OCI-LY1 (cell line): ENCODE measurements at regions not wholly inside any gene's neighbourhood (a gene's known extent, or its start where the extent isn't known, plus 50 kb on each side); places are given as distances from the start of the nearest gene placed in this dataset.
A peak's percentile ranks its signal among the peaks of the same experiment; 100 is the strongest.

ENCODE experiments used
- H2AFZ ChIP-seq: fragments of 200-600 bp; sonication (generic), shearing (Covaris generic); 2 replicates; pipeline ENCODE4 v1.6.0; 2014; ENCODE audit warnings: antibody characterized with exemption, mild to moderate bottlenecking, low read length
- H3F3A ChIP-seq: fragments of 200-600 bp; sonication (generic), shearing (Covaris generic); 2 replicates; pipeline ENCODE4 v1.6.0; 2014; ENCODE audit warnings: mild to moderate bottlenecking, antibody characterized with exemption, low read length, moderate library complexity; ENCODE audit not compliant: insufficient read depth
- H3K27ac ChIP-seq: fragments of 200-600 bp; sonication (generic); 2 replicates; pipeline ENCODE4 v1.5.1; 2014; ENCODE audit warnings: low read length, mixed run types, mild to moderate bottlenecking, low read depth; ENCODE audit not compliant: poor library complexity, severe bottlenecking
- H3K27me3 ChIP-seq: fragments of 200-600 bp; sonication (generic); 2 replicates; pipeline ENCODE4 v1.6.0; 2014; ENCODE audit warnings: antibody characterized with exemption, mild to moderate bottlenecking, low read length, moderate library complexity; ENCODE audit not compliant: insufficient read depth
- H3K36me3 ChIP-seq: fragments of 200-600 bp; sonication (generic); 2 replicates; pipeline ENCODE4 v1.6.1; 2014; ENCODE audit warnings: mild to moderate bottlenecking, antibody characterized with exemption, low read length, moderate library complexity, mixed read lengths; ENCODE audit not compliant: insufficient read depth
- H3K4me1 ChIP-seq: fragments of 200-600 bp; sonication (generic); 2 replicates; pipeline ENCODE4 v1.5.1; 2014; ENCODE audit warnings: mild to moderate bottlenecking, low read length, moderate library complexity; ENCODE audit not compliant: insufficient read depth, severe bottlenecking
- H3K4me2 ChIP-seq: fragments of 200-600 bp; sonication (generic), shearing (Covaris generic); 2 replicates; pipeline ENCODE4 v1.6.1; 2014; ENCODE audit warnings: low read length
- H3K4me3 ChIP-seq: fragments of 200-600 bp; sonication (generic); 2 replicates; pipeline ENCODE4 v1.5.1; 2014; ENCODE audit warnings: low read length, low read depth, mild to moderate bottlenecking, mixed read lengths; ENCODE audit not compliant: poor library complexity, severe bottlenecking
- H3K79me2 ChIP-seq: fragments of 200-600 bp; shearing (Covaris generic); 2 replicates; pipeline ENCODE4 v1.6.1; 2016; ENCODE audit warnings: mixed run types, low read length, mixed read lengths; ENCODE audit not compliant: insufficient read depth
- H3K9ac ChIP-seq: fragments of 200-600 bp; sonication (generic), shearing (Covaris generic); 2 replicates; pipeline ENCODE4 v1.6.1; 2014; ENCODE audit warnings: mild to moderate bottlenecking, low read length, mixed read lengths
- H3K9me2 ChIP-seq: fragments of 200-600 bp; sonication (generic), shearing (Covaris generic); 2 replicates; pipeline ENCODE4 v1.6.1; 2014; ENCODE audit warnings: low read depth, mild to moderate bottlenecking, low read length, mixed read lengths
- H3K9me3 ChIP-seq: fragments of 200-600 bp; shearing (Covaris generic); 2 replicates; pipeline ENCODE4 v1.6.1; 2014; ENCODE audit warnings: low read length, mixed read lengths
- H4K20me1 ChIP-seq: fragments of 200-600 bp; sonication (generic), shearing (Covaris generic); 2 replicates; pipeline ENCODE4 v1.6.0; 2016; ENCODE audit warnings: mild to moderate bottlenecking, low read length; ENCODE audit not compliant: insufficient read depth
- EZH2 ChIP-seq: fragments of 200-600 bp; sonication (generic), shearing (Covaris generic); IDR thresholded peaks from 2 replicates; pipeline ENCODE4 v1.8.0; 2017; ENCODE audit warnings: borderline replicate concordance, mixed run types, mild to moderate bottlenecking, antibody characterized with exemption, low read length, moderate library complexity, mixed read lengths
- TF ChIP-seq, protein P1 (sequence below): fragments of 200-600 bp; sonication (generic), shearing (Covaris generic); IDR thresholded peaks from 2 replicates; pipeline ENCODE4 v1.5.1; 2017; ENCODE audit warnings: mild to moderate bottlenecking, antibody characterized with exemption, low read length, moderate library complexity, mixed read lengths

DNA sequence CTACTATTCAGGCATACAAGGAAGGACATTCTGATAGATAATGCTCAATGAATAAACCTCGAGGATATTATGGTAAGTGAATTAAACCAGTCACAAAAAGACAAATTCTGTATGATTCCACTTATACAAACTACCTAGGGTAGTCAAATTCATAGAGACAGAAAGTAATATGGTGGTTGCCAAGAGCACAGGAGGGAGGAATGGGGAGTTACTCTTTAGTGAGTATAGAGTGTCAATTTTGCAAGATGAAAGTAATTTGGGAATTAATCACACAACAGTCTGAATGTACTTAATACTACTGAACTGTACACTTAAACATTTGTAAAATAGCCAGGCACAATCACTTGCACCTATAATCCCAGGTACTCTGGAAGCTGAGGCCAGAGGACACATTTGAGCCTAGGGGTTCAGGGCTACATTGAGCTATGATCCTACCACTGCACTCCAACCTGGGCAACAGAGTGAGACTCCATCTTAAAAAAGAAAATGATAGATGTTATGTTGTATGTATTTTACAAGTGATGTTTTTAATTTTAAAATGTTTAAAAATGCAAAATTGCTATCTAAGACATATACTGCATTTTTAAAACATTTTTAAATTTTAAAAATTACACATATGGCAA lies 91.0 kb downstream of the NPAP1 start:
- Histone ChIP-seq H3K9me2 (no peaks in the 10 kb centered on the region), H4K20me1 (no peaks in the 10 kb centered on the region), H3K27me3 (no peaks in the 10 kb centered on the region), H3K79me2 (no peaks in the 10 kb centered on the region), H3K4me3 (no peak overlapping the region), H3K9ac (no peak overlapping the region), H3K9me3 (no peaks in the 10 kb centered on the region), H2AFZ (no peak overlapping the region), H3K36me3 (no peaks in the 10 kb centered on the region), H3K27ac (no peak overlapping the region), H3F3A (no peaks in the 10 kb centered on the region), H3K4me1 (no peaks in the 10 kb centered on the region), H3K4me2 (no peak overlapping the region)
- TF ChIP-seq, protein P1, sequence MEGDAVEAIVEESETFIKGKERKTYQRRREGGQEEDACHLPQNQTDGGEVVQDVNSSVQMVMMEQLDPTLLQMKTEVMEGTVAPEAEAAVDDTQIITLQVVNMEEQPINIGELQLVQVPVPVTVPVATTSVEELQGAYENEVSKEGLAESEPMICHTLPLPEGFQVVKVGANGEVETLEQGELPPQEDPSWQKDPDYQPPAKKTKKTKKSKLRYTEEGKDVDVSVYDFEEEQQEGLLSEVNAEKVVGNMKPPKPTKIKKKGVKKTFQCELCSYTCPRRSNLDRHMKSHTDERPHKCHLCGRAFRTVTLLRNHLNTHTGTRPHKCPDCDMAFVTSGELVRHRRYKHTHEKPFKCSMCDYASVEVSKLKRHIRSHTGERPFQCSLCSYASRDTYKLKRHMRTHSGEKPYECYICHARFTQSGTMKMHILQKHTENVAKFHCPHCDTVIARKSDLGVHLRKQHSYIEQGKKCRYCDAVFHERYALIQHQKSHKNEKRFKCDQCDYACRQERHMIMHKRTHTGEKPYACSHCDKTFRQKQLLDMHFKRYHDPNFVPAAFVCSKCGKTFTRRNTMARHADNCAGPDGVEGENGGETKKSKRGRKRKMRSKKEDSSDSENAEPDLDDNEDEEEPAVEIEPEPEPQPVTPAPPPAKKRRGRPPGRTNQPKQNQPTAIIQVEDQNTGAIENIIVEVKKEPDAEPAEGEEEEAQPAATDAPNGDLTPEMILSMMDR, result no peak
- TF ChIP-seq EZH2, result no peak

DNA sequence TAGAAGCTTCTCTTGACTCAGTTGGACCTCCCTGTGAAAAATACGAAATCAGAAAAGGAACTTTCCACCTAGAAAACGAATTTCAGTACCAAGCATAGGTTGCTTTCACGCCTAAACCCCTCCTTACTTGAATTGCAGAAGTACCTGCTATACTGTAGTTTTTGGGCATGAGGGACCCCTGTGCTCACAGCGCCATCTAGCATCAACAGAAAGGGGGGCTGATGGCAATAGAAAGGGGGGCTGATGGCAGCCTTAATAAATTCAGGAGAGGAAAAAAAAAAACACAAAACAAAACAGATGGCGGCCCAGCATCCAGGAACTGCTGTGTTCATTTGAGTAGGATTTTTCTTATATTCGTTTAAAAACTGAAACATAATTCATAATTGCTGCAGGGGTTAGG lies 96.7 kb downstream of the NPAP1 start:
- Histone ChIP-seq H3K9me3 (no peaks in the 10 kb centered on the region), H3K27ac (no peak overlapping the region), H3K4me1 (no peaks in the 10 kb centered on the region), H3K27me3 (no peaks in the 10 kb centered on the region), H4K20me1 (no peaks in the 10 kb centered on the region), H3K9me2 (no peaks in the 10 kb centered on the region), H3K79me2 (no peaks in the 10 kb centered on the region), H3K4me3 (no peak overlapping the region), H2AFZ (no peak overlapping the region), H3F3A (no peaks in the 10 kb centered on the region), H3K9ac (no peak overlapping the region), H3K36me3 (no peaks in the 10 kb centered on the region), H3K4me2 (no peak overlapping the region)
- no peak for TF ChIP-seq EZH2
- TF ChIP-seq, protein P1, result peak; percentile 32; the same call in 1 of the 2 replicates

DNA sequence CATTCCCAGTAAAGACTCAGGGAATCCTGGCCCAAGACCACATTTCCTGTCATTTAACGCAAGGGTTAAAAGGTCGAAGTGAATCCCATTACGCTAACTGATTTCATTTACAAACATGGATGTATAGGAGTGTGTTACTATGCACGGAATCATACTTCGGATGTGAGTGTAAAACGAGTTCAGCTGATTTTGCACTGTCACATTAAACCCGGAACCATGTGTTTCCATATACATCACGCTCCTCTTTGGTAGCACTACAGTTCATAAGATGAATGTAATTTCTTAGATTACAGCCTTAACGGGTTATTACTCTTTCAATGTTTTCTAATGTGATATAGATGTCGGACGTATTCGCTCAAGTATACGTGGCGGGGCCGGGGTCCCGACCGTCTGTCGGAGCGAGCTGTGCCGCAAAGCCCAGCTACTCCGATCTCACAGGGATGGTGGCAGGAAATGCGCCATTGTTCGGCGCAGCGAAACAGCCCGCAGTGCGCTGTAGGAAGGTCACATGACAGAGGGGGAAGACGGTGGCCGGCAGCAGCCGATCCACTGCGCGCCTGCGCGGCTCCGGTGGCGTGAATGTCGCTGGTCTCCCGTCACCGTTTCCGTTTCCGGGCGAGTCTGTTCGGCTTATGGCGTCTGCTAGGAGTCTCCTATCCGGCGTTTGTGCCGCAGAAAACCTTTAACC lies 97.3 kb downstream of the NPAP1 start:
- Histone ChIP-seq H3K4me2 (no peak overlapping the region), H3K27me3 (no peaks in the 10 kb centered on the region), H3K4me3 (no peak overlapping the region), H3K27ac (no peak overlapping the region), H3K9me2 (no peaks in the 10 kb centered on the region), H3K4me1 (no peaks in the 10 kb centered on the region), H4K20me1 (no peaks in the 10 kb centered on the region), H3F3A (no peaks in the 10 kb centered on the region), H3K79me2 (no peaks in the 10 kb centered on the region), H2AFZ (no peak overlapping the region), H3K36me3 (no peaks in the 10 kb centered on the region), H3K9me3 (no peaks in the 10 kb centered on the region), H3K9ac (no peak overlapping the region)
- TF ChIP-seq EZH2, result no peak
- TF ChIP-seq, protein P1, result no peak
